ENCODE measurements at regions not wholly inside any gene's neighbourhood (a gene's known extent, or its start where the extent isn't known, plus 50 kb on each side); places are given as distances from the start of the nearest gene placed in this dataset.

GRCh38 chr21:23822760-23823159 lies 1784.5 kb downstream of the MRPL39 start:
- Histone ChIP-seq H3K36me3 (ENCODE audit: insufficient read depth, low read length) (no peaks in the 10 kb centered on the region), H3K9me3 (ENCODE audit: insufficient read depth, low read depth, low read length) (no peaks in the 10 kb centered on the region), H3K9ac (ENCODE audit: low read length) (no peak overlapping the region), H4K20me1 (ENCODE audit: insufficient read depth, low read length) (no peaks in the 10 kb centered on the region), H3K79me2 (ENCODE audit: insufficient read depth, low read length) (no peaks in the 10 kb centered on the region), H3K4me1 (ENCODE audit: insufficient read depth, low read length) (no peaks in the 10 kb centered on the region), H3K27me3 (ENCODE audit: insufficient read depth, low read length) (no peaks in the 10 kb centered on the region), H3K4me2 (ENCODE audit: low read length) (no peak overlapping the region), H3K27ac (ENCODE audit: low read depth, low read length) (no peak overlapping the region), H3K4me3 (ENCODE audit: insufficient read depth, low read depth, low read length) (no peak overlapping the region), H2AFZ (ENCODE audit: low read depth, low read length) (no peak overlapping the region)
- Mint-ChIP-seq H3K4me1 (ENCODE audit: low read depth, unreplicated experiment) (no peaks in the 10 kb centered on the region), H3K27me3 (ENCODE audit: low read depth, unreplicated experiment) (no peaks in the 10 kb centered on the region), H3K27ac (ENCODE audit: unreplicated experiment) (no peak overlapping the region), H3K4me3 (ENCODE audit: unreplicated experiment) (no peak overlapping the region), H3K9me3 (ENCODE audit: unreplicated experiment) (no peaks in the 10 kb centered on the region), H3K36me3 (ENCODE audit: low read depth, unreplicated experiment) (no peaks in the 10 kb centered on the region)
- DNase-seq (ENCODE audit: low read depth), result no peak
- TF ChIP-seq EZH2 (IDR thresholded peaks at IDR 0.05; ENCODE audit: insufficient read depth, low read length) (no peak), CTCF (IDR thresholded peaks at IDR 0.05; ENCODE audit: insufficient read depth, low read depth, low read length) (no peak)
- FAIRE-seq, result no peak

- Mint-ChIP-seq H3K4me1 (ENCODE audit: low read depth, unreplicated experiment) (no peaks in the 10 kb centered on the region), H3K4me3 (ENCODE audit: unreplicated experiment) (no peak overlapping the region), H3K9me3 (ENCODE audit: unreplicated experiment) (no peaks in the 10 kb centered on the region), H3K27me3 (ENCODE audit: low read depth, unreplicated experiment) (no peaks in the 10 kb centered on the region), H3K36me3 (ENCODE audit: low read depth, unreplicated experiment) (no peaks in the 10 kb centered on the region), H3K27ac (ENCODE audit: unreplicated experiment) (no peak overlapping the region)
- no peak for FAIRE-seq
- Histone ChIP-seq H3K4me2 (ENCODE audit: low read length) (no peak overlapping the region), H3K4me1 (ENCODE audit: insufficient read depth, low read length) (no peaks in the 10 kb centered on the region), H3K27me3 (ENCODE audit: insufficient read depth, low read length) (no peaks in the 10 kb centered on the region), H3K4me3 (ENCODE audit: insufficient read depth, low read depth, low read length) (no peak overlapping the region), H3K27ac (ENCODE audit: low read depth, low read length) (no peak overlapping the region), H3K79me2 (ENCODE audit: insufficient read depth, low read length) (no peaks in the 10 kb centered on the region), H3K9me3 (ENCODE audit: insufficient read depth, low read depth, low read length) (no peaks in the 10 kb centered on the region), H4K20me1 (ENCODE audit: insufficient read depth, low read length) (no peaks in the 10 kb centered on the region), H3K36me3 (ENCODE audit: insufficient read depth, low read length) (no peaks in the 10 kb centered on the region), H3K9ac (ENCODE audit: low read length) (no peak overlapping the region), H2AFZ (ENCODE audit: low read depth, low read length) (no peak overlapping the region)
- no peak for DNase-seq (ENCODE audit: low read depth)
- TF ChIP-seq EZH2 (IDR thresholded peaks at IDR 0.05; ENCODE audit: insufficient read depth, low read length), result no peak
- no peak for TF ChIP-seq CTCF (IDR thresholded peaks at IDR 0.05; ENCODE audit: insufficient read depth, low read depth, low read length)
Observed at GRCh38 chr21:23817337-23817736, 1789.9 kb downstream of the MRPL39 start.

GRCh38 chr21:23812485-23812884 lies 1794.8 kb downstream of the MRPL39 start:
- no peaks in the 10 kb centered on the region for H3K36me3 Mint-ChIP-seq (ENCODE audit: low read depth, unreplicated experiment)
- FAIRE-seq, result no peak

More at GRCh38 chr21:23812485-23812884, 1794.8 kb downstream of the MRPL39 start:
- Mint-ChIP-seq H3K4me3 (ENCODE audit: unreplicated experiment) (no peak overlapping the region), H3K27me3 (ENCODE audit: low read depth, unreplicated experiment) (no peaks in the 10 kb centered on the region), H3K4me1 (ENCODE audit: low read depth, unreplicated experiment) (no peaks in the 10 kb centered on the region), H3K27ac (ENCODE audit: unreplicated experiment) (no peak overlapping the region), H3K9me3 (ENCODE audit: unreplicated experiment) (peaks cover 3% of the 10 kb centered on the region)
- TF ChIP-seq EZH2 (IDR thresholded peaks at IDR 0.05; ENCODE audit: insufficient read depth, low read length) (no peak), CTCF (IDR thresholded peaks at IDR 0.05; ENCODE audit: insufficient read depth, low read depth, low read length) (no peak)
- Histone ChIP-seq H3K27me3 (ENCODE audit: insufficient read depth, low read length) (no peaks in the 10 kb centered on the region), H3K4me2 (ENCODE audit: low read length) (no peak overlapping the region), H3K4me3 (ENCODE audit: insufficient read depth, low read depth, low read length) (no peak overlapping the region), H2AFZ (ENCODE audit: low read depth, low read length) (no peak overlapping the region), H3K79me2 (ENCODE audit: insufficient read depth, low read length) (no peaks in the 10 kb centered on the region), H3K9ac (ENCODE audit: low read length) (no peak overlapping the region), H3K4me1 (ENCODE audit: insufficient read depth, low read length) (no peaks in the 10 kb centered on the region), H4K20me1 (ENCODE audit: insufficient read depth, low read length) (no peaks in the 10 kb centered on the region), H3K36me3 (ENCODE audit: insufficient read depth, low read length) (no peaks in the 10 kb centered on the region), H3K27ac (ENCODE audit: low read depth, low read length) (no peak overlapping the region), H3K9me3 (ENCODE audit: insufficient read depth, low read depth, low read length) (no peaks in the 10 kb centered on the region)
- no peak for DNase-seq (ENCODE audit: low read depth)

Data from astrocyte (in vitro differentiated cells and primary cell).